HepG2 (cell line): ENCODE measurements at regions not wholly inside any gene's neighbourhood (a gene's known extent, or its start where the extent isn't known, plus 50 kb on each side); places are given as distances from the start of the nearest gene placed in this dataset.

ENCODE experiments used
- BHLHE40 ChIP-seq: IDR thresholded peaks from 2 replicates; pipeline ENCODE4 v1.6.1; 2011; ENCODE audit warnings: low read length, improper control_type of control experiment
- DDIT3 ChIP-seq: sonication (generic); formaldehyde crosslinking; IDR thresholded peaks from 2 replicates; pipeline ENCODE4 v1.4.0; 2020; ENCODE audit warnings: mild to moderate bottlenecking, missing genetic modification reagents
- GABPB1 ChIP-seq: IDR thresholded peaks from 2 replicates; pipeline ENCODE4 v1.6.1; 2016; ENCODE audit warnings: mild to moderate bottlenecking, missing genetic modification reagents, moderate library complexity, missing compliant biosample characterization
- GMEB1 ChIP-seq: sonication (generic); formaldehyde crosslinking; IDR thresholded peaks from 2 replicates; pipeline ENCODE4 v1.5.1; 2020; ENCODE audit warnings: missing genetic modification reagents, mild to moderate bottlenecking, borderline replicate concordance
- GPN1 ChIP-seq: sonication (generic); formaldehyde crosslinking; IDR thresholded peaks from 2 replicates; pipeline ENCODE4 v1.5.1; 2020; ENCODE audit warnings: missing genetic modification reagents, borderline replicate concordance
- HHEX ChIP-seq: IDR thresholded peaks from 2 replicates; pipeline ENCODE4 v1.6.1; 2016; ENCODE audit warnings: control low read depth
- HMG20A ChIP-seq: IDR thresholded peaks from 2 replicates; pipeline ENCODE4 v1.6.1; 2016; ENCODE audit warnings: borderline replicate concordance
- HNF4A ChIP-seq: sonication (generic); formaldehyde crosslinking; IDR thresholded peaks from 2 replicates; pipeline ENCODE4 v1.4.0; 2020; ENCODE audit warnings: missing genetic modification reagents
- IRF2 ChIP-seq: IDR thresholded peaks from 2 replicates; pipeline ENCODE4 v1.6.1; 2018; ENCODE audit warnings: missing genetic modification reagents, missing compliant biosample characterization
- MIER3 ChIP-seq: IDR thresholded peaks from 2 replicates; pipeline ENCODE4 v1.6.1; 2016; ENCODE audit warnings: missing compliant biosample characterization, borderline replicate concordance
- MIXL1 ChIP-seq: IDR thresholded peaks from 2 replicates; pipeline ENCODE4 v1.6.1; 2016
- NCOA2 ChIP-seq: sonication (generic); formaldehyde crosslinking; IDR thresholded peaks from 2 replicates; pipeline ENCODE4 v1.8.0; 2022; ENCODE audit warnings: inconsistent platforms
- RBM39 ChIP-seq: fragments of 200-400 bp; formaldehyde crosslinking; IDR thresholded peaks from one replicate; pipeline ENCODE4 v1.6.1; 2018; ENCODE audit warnings: antibody characterized with exemption, mild to moderate bottlenecking, low read depth, low read length; ENCODE audit not compliant: poor library complexity, severe bottlenecking
- SOX13 ChIP-seq, 3 experiments: fragments of 450-650 bp in 1 of 3; sonication (generic) in 1 of 3; formaldehyde crosslinking in 1 of 3; IDR thresholded peaks in 2 of 3; conservative IDR thresholded peaks in 1 of 3; 2 replicates each; pipeline versions ENCODE4 v1.5.0 to v1.6.1; 2016 to 2020; ENCODE audit warnings: antibody characterized with exemption in 1 of 3, mild to moderate bottlenecking in 1 of 3, missing compliant biosample characterization in 1 of 3, missing genetic modification reagents in 1 of 3, moderate library complexity in 1 of 3
- ZBTB7A ChIP-seq: sonication (generic); formaldehyde crosslinking; IDR thresholded peaks from 2 replicates; pipeline ENCODE4 v1.8.0; 2022; ENCODE audit warnings: mild to moderate bottlenecking, missing genetic modification reagents
- ZEB1 ChIP-seq: IDR thresholded peaks from 2 replicates; pipeline ENCODE4 v1.6.1; 2012; ENCODE audit warnings: mild to moderate bottlenecking, low read depth, inconsistent platforms; ENCODE audit not compliant: insufficient replicate concordance
- ZNF260 ChIP-seq: sonication (generic); formaldehyde crosslinking; IDR thresholded peaks from 2 replicates; pipeline ENCODE4 v1.4.0; 2020; ENCODE audit warnings: missing genetic modification reagents, low read depth, mild to moderate bottlenecking, borderline replicate concordance
- ZNF263 ChIP-seq: sonication (generic); formaldehyde crosslinking; IDR thresholded peaks from 2 replicates; pipeline ENCODE4 v1.4.0; 2020; ENCODE audit warnings: missing genetic modification reagents
- ZNF331 ChIP-seq: sonication (generic); formaldehyde crosslinking; IDR thresholded peaks from 2 replicates; pipeline ENCODE4 v1.4.0; 2020; ENCODE audit warnings: missing genetic modification reagents
- ZNF44 ChIP-seq: sonication (generic); formaldehyde crosslinking; IDR thresholded peaks from 2 replicates; pipeline ENCODE4 v1.5.1; 2020; ENCODE audit warnings: mild to moderate bottlenecking, missing genetic modification reagents
- ZNF766 ChIP-seq: sonication (generic); formaldehyde crosslinking; IDR thresholded peaks from 2 replicates; pipeline ENCODE4 v1.5.0; 2020; ENCODE audit warnings: missing genetic modification reagents, borderline replicate concordance
- ZNF780A ChIP-seq: sonication (generic); formaldehyde crosslinking; IDR thresholded peaks from 2 replicates; pipeline ENCODE4 v1.8.0; 2022; ENCODE audit warnings: mild to moderate bottlenecking, missing genetic modification reagents, moderate library complexity
- TF ChIP-seq, protein P1 (sequence below): sonication (generic); formaldehyde crosslinking; IDR thresholded peaks from 2 replicates; pipeline ENCODE4 v1.5.1; 2020; ENCODE audit warnings: missing genetic modification reagents, mild to moderate bottlenecking, borderline replicate concordance
- TF ChIP-seq, protein P2 (sequence below): sonication (generic); formaldehyde crosslinking; IDR thresholded peaks from 2 replicates; pipeline ENCODE4 v1.4.0; 2020; ENCODE audit warnings: low read depth, missing genetic modification reagents

GRCh38 chr1:67535474-67535873, 105.3 kb upstream of the SERBP1 start (continued):
- TF ChIP-seq GMEB1 (CRISPR knock-in tag) (0 out of 2 replicates have a peak, but pooled peaks have one; percentile 21), SOX13 (IDR thresholded peaks at IDR 0.05) (no peak), SOX13 (CRISPR knock-in tag; conservative IDR thresholded peaks at IDR 0.05 in 1 of 2, IDR thresholded peaks at IDR 0.05 in 1 of 2) (peak in 1 of 2 experiments; percentile 51; a peak in 2 of 4 replicates), HNF4A (CRISPR knock-in tag) (peak; percentile 21; the same call in 1 of the 2 replicates), ZNF260 (no peak), DDIT3 (CRISPR knock-in tag) (no peak), ZNF331 (CRISPR knock-in tag) (peak; percentile 71; the same call in 1 of the 2 replicates), BHLHE40 (peak; percentile 29; the same call in 1 of the 2 replicates), ZEB1 (no peak), IRF2 (CRISPR knock-in tag) (peak; percentile 80), NCOA2 (peak; percentile 47; the same call in 1 of the 2 replicates), MIER3 (CRISPR knock-in tag) (0 out of 2 replicates have a peak, but pooled peaks have one; percentile 30), HHEX (CRISPR knock-in tag) (0 out of 2 replicates have a peak, but pooled peaks have one; percentile 10), ZNF44 (CRISPR knock-in tag) (no peak), GABPB1 (CRISPR knock-in tag) (peak; percentile 20; the same call in 1 of the 2 replicates), HMG20A (peak; percentile 39; the same call in 1 of the 2 replicates), RBM39 (no peak), MIXL1 (CRISPR knock-in tag) (peak; percentile 58), ZNF766 (CRISPR knock-in tag) (0 out of 2 replicates have a peak, but pooled peaks have one; percentile 42), ZNF263 (CRISPR knock-in tag) (peak; percentile 19; the same call in 1 of the 2 replicates), GPN1 (no peak), ZBTB7A (CRISPR knock-in tag) (0 out of 2 replicates have a peak, but pooled peaks have one; percentile 18), ZNF780A (CRISPR knock-in tag) (no peak)
- TF ChIP-seq, protein P1, sequence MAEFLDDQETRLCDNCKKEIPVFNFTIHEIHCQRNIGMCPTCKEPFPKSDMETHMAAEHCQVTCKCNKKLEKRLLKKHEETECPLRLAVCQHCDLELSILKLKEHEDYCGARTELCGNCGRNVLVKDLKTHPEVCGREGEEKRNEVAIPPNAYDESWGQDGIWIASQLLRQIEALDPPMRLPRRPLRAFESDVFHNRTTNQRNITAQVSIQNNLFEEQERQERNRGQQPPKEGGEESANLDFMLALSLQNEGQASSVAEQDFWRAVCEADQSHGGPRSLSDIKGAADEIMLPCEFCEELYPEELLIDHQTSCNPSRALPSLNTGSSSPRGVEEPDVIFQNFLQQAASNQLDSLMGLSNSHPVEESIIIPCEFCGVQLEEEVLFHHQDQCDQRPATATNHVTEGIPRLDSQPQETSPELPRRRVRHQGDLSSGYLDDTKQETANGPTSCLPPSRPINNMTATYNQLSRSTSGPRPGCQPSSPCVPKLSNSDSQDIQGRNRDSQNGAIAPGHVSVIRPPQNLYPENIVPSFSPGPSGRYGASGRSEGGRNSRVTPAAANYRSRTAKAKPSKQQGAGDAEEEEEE, result 0 out of 2 replicates have a peak, but pooled peaks have one; percentile 36
- TF ChIP-seq, protein P2, sequence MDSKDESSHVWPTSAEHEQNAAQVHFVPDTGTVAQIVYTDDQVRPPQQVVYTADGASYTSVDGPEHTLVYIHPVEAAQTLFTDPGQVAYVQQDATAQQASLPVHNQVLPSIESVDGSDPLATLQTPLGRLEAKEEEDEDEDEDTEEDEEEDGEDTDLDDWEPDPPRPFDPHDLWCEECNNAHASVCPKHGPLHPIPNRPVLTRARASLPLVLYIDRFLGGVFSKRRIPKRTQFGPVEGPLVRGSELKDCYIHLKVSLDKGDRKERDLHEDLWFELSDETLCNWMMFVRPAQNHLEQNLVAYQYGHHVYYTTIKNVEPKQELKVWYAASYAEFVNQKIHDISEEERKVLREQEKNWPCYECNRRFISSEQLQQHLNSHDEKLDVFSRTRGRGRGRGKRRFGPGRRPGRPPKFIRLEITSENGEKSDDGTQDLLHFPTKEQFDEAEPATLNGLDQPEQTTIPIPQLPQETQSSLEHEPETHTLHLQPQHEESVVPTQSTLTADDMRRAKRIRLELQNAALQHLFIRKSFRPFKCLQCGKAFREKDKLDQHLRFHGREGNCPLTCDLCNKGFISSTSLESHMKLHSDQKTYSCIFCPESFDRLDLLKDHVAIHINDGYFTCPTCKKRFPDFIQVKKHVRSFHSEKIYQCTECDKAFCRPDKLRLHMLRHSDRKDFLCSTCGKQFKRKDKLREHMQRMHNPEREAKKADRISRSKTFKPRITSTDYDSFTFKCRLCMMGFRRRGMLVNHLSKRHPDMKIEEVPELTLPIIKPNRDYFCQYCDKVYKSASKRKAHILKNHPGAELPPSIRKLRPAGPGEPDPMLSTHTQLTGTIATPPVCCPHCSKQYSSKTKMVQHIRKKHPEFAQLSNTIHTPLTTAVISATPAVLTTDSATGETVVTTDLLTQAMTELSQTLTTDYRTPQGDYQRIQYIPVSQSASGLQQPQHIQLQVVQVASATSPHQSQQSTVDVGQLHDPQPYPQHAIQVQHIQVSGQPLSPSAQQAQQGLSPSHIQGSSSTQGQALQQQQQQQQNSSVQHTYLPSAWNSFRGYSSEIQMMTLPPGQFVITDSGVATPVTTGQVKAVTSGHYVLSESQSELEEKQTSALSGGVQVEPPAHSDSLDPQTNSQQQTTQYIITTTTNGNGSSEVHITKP (CRISPR knock-in tag), result 0 out of 2 replicates have a peak, but pooled peaks have one; percentile 38
